ENCODE measurements at regions not wholly inside any gene's neighbourhood (a gene's known extent, or its start where the extent isn't known, plus 50 kb on each side); places are given as distances from the start of the nearest gene placed in this dataset.
"Not testable (repeated sequence)": the region's sequence is repeated elsewhere in the genome, so short reads cannot be mapped to it uniquely, and the experiment has no call there.

DNA sequence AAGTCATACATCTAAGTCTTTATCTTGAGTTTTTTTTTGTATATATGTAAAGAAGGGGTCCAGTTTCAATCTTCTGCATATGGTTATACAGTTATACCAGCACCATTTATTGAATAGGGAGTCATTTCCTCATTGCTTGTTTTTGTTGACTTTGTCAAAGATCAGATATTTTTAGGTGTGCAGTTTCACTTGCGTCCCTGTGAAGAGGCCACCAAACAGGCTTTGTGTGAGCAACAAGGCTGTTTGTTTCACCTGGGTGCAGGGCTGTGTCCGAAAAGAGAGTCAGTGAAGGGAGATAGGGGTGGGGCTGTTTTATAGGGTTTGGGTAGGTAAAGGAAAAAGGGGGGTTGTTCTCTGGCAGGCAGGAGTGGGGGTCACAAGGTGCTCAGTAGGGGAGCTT, 663.2 kb upstream of the BCHE start:
- not testable (repeated sequence) for DNase-seq

DNA sequence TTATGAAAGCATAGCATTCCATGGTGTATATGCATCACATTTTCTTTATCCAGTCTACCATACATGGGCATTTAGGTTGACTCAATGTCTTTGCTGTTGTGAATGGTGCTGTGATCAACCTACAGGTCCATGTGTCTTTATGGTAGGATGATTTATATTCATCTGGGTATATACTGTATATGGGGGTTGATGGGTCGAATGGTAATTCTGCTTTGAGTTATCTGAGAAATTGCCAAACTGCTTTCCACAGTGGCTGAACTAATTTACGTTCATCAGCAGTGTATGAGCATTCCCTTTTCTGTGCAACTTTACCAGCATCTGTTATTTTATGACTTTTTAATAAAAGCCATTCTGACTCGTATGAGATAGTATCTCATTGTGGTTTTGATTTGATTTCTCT, 662.4 kb upstream of the BCHE start:
- DNase-seq: no peak

DNA sequence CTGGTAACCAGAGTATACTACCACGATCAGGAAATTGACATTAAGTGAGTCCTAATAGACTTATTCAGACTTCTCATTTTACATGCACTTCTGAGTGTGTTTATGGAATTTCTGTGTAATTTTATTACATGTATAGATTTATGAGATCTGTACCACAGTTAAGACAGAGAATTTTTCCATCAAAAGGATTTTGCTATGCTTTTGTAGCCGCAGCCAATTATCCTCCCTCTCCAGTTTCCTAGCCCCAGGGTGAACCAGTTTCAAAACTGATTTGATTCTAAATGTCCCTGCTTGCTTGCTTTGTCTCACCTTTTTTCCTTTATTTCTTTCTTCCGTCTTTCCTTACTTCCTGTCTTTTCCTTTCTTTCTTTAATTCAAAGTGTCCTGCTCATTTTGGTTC, 661.2 kb upstream of the BCHE start:
- no peak for DNase-seq

DNA sequence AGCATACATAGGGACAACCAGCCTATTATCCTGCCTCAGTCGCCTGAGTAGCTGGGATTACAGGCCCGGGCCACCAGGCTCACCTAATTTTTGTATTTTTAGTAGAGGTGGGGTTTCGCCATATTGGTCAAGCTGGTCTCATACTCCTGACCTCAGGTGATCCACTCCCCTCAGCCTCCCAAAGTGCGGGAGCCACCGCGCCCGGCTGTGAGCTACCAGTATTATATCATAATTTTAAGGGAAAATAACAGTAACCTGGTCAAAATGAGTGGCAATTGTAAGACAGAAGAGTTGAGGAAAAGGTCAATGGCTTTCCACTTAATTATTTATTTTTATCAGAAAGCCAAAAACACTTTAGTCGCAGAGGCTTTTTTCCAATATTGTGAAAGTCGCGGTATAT, 652.6 kb upstream of the BCHE start:
- DNase-seq: no peak

DNA sequence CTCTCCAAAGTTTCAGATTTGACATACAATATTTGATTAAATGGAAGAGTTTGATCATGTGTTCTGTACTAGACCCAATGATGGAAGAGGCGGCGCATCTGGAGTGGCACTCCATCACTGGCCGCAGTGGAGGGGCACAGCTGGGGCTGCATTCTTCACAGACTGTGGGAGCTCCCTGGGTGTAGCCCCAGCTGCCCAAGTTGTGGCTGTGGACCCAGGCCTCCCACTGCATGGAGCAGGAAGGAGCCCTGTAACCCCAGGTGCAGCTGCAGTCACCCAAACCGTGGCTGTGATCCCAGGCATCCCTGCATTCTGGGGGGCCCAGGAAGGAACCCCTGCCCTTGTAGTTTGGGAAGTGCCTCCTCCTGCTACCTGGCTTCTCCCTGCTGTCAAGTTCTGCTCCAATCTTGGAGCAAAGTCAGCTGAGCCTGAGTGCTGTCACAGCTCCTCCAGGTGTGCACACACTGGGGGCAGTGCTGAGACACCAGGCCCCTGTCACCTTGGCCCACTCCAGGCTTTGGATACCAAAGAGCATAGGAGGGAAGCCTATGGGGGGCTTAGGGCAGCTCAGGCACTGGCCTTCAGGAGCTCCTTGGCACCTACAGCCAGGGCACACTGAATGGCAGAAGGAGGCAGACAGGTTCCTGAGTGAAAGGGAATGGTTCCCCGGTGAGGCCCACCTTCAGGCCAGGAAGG, 651.9 kb upstream of the BCHE start:
- DNase-seq: no peak

DNA sequence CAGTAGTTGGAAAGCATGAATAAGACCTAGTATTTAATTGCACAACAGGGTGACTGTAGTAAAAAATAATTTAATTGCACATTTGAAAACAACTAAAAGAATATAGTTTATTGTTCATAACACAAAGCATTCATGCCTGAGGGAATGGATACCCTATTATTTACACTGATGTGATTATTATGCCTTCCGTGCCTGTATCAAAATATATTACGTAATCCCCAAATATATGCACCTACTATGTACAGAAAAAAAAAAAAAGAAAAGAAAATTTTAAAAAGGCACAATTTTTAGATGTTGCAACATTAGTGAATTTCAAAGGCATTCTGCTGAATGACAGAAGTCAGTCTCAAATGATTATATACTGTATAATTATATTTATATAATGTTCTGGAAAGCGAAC, 647.2 kb upstream of the BCHE start:
- DNase-seq: no peak

DNA sequence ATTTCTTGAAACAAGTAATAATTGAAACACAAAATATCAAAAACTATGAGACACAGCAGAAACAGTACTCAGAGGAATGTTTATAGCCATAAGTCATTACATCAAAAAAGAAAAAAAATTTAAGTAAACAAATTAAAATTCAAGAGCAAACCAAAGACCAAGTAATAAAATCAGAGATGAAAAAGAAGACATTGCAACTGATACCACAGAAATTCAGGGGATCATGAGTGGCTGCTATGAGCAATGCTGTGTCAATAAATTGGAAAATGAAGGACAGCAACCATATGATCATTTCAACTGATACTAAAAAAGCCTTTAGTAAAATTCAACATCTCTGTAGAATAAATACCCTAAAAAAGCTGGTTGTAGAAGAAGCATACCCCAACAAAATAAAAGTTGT, 644.1 kb upstream of the BCHE start:
- DNase-seq: no peak

DNA sequence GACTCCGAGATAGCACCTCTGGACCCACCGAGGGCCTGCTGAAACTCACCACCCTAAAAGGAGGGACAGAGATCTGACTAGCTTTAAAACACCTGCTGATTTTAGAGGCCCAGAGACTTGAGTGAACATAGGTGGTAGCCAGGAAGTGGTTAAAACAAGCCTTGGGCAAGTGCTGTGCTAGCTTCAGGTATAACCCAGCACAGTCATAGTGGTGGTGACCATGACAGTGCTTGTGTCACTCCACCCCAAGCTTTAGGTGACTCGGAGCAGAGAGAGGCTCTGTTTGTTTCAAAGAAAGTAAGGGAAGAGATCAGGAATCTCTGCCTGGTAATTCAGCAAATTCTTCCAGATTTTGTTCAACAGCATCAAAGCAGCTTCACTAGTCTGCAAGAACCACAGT, 641.1 kb upstream of the BCHE start:
- DNase-seq: no peak

DNA sequence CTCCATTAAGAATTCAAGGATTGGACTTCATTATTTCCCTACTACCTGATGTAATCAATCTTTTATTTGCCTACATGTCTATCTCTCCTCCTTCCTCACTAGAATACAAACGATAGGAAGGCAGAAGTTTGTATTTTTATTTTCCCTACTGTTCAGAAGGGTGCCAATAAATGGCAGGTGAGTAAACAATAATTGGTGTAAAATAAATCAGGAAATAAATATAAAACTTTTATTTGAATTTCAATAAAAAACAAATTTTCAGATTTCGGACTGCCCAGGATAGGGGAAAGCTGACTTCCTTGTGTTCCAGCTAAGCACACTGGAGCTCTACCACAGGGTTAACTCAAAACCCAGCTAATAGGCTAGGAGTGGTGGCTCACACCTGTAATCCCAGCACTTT, 636.3 kb upstream of the BCHE start:
- no peak for DNase-seq

DNA sequence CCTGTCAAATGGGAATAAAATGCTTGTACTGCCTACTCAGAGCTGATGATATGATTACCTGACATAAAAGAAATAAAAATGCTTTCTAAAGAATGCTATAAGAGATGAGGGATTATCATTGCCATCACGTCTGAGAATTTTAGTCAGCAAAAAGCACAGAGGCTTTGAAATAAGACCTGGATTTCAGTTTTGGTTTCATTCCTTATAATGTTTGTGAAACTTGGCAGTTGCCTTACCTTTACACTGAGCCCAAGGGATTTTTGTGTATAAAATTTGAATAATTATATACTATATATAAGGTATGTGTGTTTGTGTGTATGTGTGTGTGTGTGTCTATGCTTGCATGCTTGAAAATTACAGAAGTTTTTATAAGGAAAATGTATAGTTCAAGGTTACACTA, 634.8 kb upstream of the BCHE start:
- DNase-seq: no peak

DNA sequence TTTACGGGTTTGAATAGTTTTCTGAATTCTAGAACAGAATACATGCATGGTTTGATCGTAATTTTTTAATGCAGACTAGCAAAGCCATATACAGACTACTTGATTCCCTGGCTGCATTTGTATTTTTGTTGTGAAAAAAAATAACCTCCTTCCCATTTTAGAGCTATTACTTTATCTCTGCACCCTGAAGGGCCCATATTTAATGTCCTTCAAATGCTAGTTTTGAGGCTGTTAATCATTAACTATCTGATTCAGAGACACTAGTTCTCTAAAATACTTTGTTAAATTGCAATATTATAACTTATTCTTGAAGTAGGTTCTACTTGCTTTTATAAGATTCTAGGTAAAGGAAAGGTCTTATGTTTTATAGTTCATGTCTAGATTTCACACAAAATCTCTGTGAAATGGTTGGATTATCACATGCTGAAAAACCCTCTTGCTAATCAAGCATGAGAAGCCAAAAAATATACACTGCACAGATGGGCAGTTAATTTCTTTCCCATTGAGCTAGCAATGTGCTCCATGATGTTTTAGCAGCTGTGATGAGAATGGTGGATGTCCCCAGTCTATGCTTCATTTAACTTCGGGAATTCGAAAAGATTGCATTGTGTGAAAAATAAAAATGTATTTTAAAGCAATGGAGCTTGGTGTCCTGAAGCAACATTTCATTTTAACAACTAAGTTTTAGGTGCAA, 634.0 kb upstream of the BCHE start:
- no peak for DNase-seq

DNA sequence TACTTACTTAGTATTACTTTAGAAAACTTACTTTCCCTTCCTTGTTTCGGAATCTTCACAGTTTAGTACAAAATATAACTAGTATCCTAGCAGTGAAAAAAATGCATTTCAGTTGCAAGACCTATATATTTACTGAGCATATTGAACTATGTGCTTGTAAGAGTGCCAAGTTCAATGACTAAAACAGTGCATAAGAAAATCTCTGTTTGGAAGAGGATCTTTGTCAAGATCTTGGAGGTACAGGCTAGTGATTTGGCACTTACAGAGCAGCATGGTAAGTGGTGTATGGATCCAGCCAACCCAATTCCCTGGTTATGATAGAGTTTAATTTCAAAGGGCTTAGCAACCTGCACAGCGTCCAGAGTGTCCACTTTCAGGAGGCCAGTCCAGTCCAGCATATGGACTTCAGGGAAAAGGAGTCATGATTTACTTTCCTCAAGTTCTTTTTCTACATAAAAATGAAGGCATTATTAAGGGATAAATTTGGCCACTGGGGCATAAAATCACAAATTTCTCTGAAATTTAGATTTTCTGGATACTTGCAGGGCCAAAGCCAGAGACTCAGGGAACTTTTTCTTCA, 625.8 kb upstream of the BCHE start:
- no peak for DNase-seq

DNA sequence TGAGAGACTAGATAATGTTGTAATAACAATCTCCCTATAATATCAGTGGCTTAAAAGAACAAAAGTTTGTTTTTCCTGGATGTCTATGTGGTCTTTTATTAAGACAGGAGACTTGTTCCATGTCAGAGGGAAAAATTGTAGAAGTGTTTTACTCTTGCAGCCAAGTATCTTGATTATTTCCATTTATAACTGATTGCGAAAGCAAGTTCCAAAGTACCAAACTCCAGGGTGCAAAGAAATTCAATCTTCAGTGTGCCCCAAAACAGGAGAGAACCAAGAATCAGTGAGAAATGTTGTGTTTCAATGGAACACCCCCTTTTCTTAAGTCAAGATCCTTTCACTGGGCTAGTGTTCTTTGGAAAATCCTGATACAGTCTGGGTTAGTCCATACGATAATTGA, 624.4 kb upstream of the BCHE start:
- no peak for DNase-seq

DNA sequence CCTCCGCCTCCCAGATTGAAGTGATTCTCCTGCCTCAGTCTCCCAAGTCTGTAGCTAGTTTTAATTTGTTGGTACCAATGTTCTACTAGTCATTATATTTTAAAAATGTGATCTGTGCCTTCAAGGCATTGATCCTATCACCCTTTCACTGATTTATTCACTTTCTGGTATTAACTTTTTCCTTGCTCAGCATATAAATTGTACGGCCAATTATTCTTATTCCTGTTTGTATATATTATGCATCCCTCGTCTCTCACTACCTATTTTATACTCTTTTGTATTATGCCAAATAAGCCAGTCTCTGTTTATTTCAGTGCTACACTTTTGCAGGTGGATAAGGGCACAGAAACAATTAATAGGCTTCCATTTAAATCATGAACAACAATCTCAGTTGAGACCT, 620.2 kb upstream of the BCHE start:
- DNase-seq: no peak

DNA sequence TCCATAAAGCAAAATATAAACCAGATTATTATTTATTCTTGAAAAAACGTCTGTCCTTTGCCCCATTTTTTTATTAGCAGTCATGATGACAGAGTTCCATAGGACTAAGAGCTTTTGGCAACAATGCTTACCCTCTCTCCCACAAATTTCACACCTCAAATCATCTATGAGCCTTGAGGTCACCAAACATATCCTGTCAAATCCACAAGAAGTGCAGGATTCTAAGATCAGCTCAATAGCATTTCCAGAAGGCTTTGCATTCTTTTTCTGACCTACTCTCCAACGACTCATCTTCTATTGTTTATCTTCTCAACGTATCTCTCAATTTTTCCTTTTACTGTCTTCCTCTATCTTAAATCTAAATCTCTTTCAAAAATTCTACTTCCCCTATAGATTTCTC, 619.1 kb upstream of the BCHE start:
- DNase-seq: no peak

DNA sequence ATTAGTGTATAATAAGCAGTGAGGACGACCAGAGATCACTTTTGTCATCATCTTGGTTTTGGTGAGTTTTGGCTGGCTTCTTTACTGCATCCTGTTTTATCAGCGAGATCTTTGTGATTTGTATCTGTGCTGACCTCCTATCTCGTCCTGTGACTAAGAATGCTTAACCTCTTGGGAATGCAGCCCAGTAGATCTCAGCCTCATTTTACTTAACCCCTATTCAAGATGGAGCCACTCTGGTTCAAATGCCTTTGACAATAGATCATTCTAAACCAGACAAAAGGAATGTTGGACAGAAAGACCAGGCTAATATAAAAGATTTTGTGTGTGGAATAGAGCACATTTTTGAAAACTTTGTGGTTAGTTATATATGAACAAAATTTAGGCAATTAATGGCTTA, 618.5 kb upstream of the BCHE start:
- DNase-seq: no peak

DNA sequence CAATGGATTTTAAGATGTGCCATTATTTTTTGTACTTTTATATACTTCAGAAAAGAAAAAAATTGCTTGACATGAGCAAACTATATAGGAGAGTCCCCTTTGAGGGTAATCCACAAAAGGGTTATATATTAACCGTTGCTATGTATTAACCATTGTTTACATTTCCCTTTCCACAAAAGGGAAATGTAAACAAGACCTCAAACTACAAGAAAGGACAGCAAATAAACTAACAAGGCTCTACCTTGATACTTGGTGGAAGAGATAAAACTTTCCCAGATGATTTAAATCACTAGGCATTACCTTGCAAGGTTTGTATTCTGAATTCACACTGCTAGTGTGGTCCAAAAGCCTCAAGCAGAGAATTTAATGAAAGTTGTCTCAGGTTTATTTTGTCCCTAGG, 616.3 kb upstream of the BCHE start:
- DNase-seq: no peak

DNA sequence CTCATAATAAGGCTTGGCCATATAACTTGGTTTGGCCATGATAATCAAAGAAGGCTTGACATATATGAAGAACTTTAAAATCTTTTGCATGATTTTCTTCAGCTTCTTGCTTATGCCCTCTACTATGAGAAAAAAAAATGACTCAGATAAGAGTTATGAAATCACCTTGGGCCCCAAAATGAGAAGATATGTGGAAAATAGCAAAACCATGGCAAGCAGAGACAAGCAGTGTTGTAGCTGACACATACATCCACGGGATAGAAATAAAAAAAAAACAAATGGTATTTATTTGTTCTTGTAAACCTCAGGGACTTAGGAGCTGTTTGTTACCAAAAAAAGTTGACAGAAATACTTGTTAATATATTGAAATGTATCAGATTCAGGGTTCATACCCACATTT, 614.8 kb upstream of the BCHE start:
- DNase-seq: no peak

DNA sequence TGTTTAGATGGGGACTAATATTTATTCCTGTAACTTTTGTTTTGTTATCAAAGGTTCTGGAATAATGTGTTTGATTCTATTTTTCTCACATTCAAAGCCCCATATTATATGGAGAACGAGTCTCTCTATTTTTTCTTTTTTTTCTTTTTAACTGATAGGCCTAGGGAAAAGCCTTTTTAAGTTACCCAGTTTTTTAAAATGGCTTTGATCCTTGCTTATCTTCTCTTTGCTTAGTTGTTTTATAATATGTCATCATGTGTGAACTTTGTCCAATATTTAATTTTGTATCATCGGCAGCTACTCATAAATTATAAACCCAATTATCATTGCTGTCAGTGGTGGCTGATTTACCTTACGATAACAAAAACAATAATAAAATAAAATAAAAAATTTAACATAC, 610.3 kb upstream of the BCHE start:
- DNase-seq: no peak

DNA sequence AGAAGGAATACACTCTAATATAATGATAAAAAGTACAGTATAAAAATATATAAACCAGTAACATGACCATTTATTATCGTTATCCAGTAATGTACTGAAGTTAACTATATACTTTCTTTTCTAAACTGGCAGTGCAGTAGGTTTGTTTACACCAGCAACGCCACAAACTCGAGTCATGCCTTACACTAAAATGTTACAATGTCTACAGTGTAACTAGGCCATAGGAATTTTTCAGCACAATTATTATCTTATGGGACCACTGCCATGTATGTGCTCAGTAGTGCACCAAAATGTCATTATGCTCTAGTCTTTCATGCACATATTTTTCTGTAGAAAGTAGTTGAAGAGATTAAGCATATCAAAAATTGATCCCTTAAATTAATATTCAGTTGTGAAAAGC, 609.8 kb upstream of the BCHE start:
- DNase-seq: no peak

DNA sequence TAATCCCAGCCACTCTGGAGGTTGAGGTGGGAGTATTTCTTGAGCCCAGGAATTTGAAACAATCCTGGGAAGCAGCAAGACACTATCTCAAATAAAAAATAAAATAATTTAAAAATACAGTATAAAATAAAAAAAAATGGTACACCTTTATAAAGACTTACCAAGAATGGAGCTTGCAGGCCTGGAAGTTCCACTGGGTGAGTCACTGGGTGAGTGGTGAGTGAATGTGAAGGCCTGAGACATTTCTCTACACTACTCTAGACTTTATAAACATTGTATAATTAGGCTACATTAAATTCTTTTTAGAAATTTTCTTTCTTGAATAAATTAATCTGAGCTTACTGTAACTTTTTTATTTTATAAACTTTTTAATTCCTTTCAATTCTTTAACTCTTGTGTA, 609.1 kb upstream of the BCHE start:
- no peak for DNase-seq

DNA sequence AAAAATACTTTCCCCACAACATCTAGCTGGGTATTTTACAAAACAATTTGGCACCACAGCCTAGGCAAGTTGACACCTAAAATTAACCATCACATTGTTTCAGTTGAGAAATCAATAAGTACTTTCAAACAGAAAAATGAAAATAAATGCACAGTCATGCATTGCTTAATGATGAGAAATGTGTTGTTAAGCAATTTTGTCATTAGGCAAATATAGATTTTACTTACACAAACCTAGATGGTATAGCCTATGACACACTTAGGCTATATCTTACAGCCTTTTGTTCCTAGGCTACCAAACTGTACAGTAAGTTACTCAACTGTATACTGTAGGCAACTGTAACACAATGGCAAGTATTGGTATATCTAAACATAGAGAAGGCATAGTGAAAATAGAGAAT, 608.6 kb upstream of the BCHE start:
- no peak for DNase-seq

DNA sequence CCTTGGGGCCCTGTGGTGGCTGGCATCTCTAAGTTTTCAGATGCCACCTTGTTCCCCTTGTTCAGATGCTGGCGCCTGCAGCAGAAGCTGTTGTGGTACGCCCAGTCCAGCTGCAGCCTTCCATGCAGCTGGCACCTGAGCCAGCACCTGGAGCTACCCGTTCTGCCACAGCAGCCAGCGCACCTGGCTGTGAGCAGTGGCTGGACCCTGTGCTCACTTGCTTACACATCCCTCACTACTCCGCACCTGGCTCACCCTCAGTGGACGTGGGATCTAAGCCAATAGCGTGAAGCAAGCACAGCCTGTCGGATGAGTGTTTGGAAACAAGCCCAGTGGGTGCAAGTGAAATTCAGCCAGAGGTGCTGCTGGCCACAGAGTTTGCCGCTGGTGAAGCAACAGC, 607.5 kb upstream of the BCHE start:
- DNase-seq: no peak

DNA sequence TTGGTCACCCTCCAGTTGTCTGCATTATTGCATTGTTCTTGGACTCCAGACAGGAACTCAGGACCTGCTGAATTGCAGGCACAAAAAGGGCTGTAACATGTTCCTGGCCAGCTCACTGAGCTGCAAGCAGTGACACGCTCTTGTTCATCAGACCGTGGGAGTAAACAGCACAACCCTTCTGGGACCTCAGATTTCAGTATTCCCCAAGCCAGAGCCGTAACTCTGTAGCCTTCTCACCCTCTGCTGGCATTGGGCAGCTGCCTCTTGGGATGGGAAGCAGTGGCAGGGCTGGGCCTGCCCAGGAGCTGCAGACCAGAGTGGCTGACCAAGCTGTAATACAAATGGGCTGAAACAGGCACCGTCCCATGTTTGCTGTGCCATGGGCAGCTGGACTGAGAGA, 607.1 kb upstream of the BCHE start:
- DNase-seq: no peak
